Upper lobe of left lung (tissue), 6 donors: ENCODE measurements at regions not wholly inside any gene's neighbourhood (a gene's known extent, or its start where the extent isn't known, plus 50 kb on each side); places are given as distances from the start of the nearest gene placed in this dataset.

Source experiments
- ATAC-seq, 2 donors: fragments of 200-7000 bp; cut with Tn5 transposase; one replicate each; pipeline ENCODE4 v1.9.1; 2022; ENCODE audit warnings: mild to moderate bottlenecking in 2 of 2, moderate library complexity in 2 of 2; ENCODE audit not compliant: low FRiP score in 2 of 2
- DNase-seq, 2 donors: peaks; one replicate each; pipeline ENCODE4 v3.0.0-alpha.2; 2019 to 2020
- H3K27ac ChIP-seq, 4 donors: fragments of 200-600 bp; sonication (generic); one replicate each; pipeline ENCODE4 v1.5.1; 2016 to 2019
- H3K27me3 ChIP-seq, 4 donors: fragments of 200-600 bp; sonication (generic); one replicate each; pipeline ENCODE4 v1.5.1; 2017 to 2019
- H3K36me3 ChIP-seq, 4 donors: fragments of 200-600 bp; sonication (generic); one replicate each; pipeline ENCODE4 v1.5.1; 2016 to 2019
- H3K4me1 ChIP-seq, 4 donors: fragments of 200-600 bp; sonication (generic); one replicate each; pipeline ENCODE4 v1.5.1; 2018 to 2019
- H3K4me3 ChIP-seq, 4 donors: fragments of 200-600 bp; sonication (generic); one replicate each; pipeline ENCODE4 v1.5.1; 2017 to 2019; ENCODE audit warnings: mild to moderate bottlenecking in 2 of 4, moderate library complexity in 1 of 4
- H3K9me3 ChIP-seq, 4 donors: fragments of 200-600 bp; sonication (generic); one replicate each; pipeline ENCODE4 v1.5.1; 2018 to 2019
- EP300 ChIP-seq, 4 donors: sonication (generic); formaldehyde crosslinking; IDR thresholded peaks; one replicate each; pipeline ENCODE4 v1.5.1; 2017; ENCODE audit warnings: antibody characterized with exemption in 4 of 4, control low read depth in 2 of 4
- POLR2A ChIP-seq, 4 donors: fragments of 450-650 bp; IDR thresholded peaks; one replicate each; pipeline ENCODE4 v1.5.1; 2016 to 2017; ENCODE audit warnings: antibody characterized with exemption in 4 of 4, mild to moderate bottlenecking in 2 of 4
- POLR2AphosphoS5 ChIP-seq, 2 donors: sonication (generic); formaldehyde crosslinking; IDR thresholded peaks; one replicate each; pipeline ENCODE4 v1.5.1; 2017; ENCODE audit warnings: antibody characterized with exemption in 2 of 2
- WGBS, 2 donors: methylation state at CpG; one replicate each; pipeline ENCODE4 v1.1.5; 2017 to 2018; 5-methylcytosine and 5-hydroxymethylcytosine counted together
- TF ChIP-seq, protein P1 (sequence below), 6 experiments: fragments of 450-650 bp in 4 of 6; fragments of 200-600 bp in 2 of 6; sonication (generic) in 2 of 6; IDR thresholded peaks; one replicate each; pipeline ENCODE4 v1.5.1; 2016 to 2019; ENCODE audit warnings: antibody characterized with exemption in 6 of 6
- donor health status: DM: no; HTN: no; CAD: no; lungs with moderate emphysema.
- donor health status: DM: no; HTN: yes; CAD: no; lungs with severe emphysema.

DNA sequence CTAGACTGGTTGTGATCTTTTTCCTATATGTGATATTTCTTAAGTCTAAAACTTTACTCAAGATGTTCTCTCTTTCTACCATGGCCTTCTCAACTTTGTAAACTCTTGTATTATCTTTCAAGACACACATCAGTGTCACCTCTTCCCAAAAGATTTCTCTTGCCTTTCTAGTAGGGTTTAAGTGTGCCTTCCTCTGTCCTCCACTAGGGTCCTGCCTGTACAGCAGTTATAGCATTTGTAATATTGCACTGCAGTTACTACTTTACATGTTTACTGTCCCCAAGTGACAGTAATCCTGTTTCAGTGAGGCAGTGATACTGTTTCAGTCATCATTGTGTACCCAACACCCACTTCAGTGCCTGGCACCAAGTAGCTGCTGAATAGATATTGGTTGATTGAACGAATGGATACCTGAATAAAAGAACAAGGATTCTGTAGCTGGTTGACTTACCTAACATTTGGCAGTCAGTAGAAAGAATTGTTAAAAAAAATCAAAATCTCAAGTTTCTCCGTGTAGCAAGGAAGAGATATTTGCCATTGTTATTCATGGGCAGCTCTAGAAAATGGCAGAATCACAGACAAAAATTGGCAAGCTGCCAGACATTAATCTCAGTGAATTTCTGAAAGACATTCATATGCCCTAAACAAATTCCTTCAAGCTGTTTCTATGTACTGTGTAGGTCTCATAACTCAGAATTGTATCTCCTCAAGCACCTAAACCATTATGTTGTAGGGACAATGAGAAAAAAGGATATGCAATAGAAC, 79.4 kb downstream of the RBMXL2 start:
- Histone ChIP-seq H3K4me1 (no peaks in the 10 kb centered on the region), H3K36me3 (no peaks in the 10 kb centered on the region), H3K27me3 (no peaks in the 10 kb centered on the region), H3K4me3 (no peak overlapping the region), H3K27ac (no peak overlapping the region), H3K9me3 (no peaks in the 10 kb centered on the region)
- ATAC-seq (no peak), DNase-seq (no peak)
- 61 to 62% methylated on average over 2 of the region's 2 CpGs for WGBS, 2 donors
- no peak for TF ChIP-seq EP300 (IDR thresholded peaks at IDR 0.05)
- TF ChIP-seq POLR2AphosphoS5 (IDR thresholded peaks at IDR 0.05): no peak
- no peak for TF ChIP-seq POLR2A (IDR thresholded peaks at IDR 0.05)
- TF ChIP-seq, protein P1, sequence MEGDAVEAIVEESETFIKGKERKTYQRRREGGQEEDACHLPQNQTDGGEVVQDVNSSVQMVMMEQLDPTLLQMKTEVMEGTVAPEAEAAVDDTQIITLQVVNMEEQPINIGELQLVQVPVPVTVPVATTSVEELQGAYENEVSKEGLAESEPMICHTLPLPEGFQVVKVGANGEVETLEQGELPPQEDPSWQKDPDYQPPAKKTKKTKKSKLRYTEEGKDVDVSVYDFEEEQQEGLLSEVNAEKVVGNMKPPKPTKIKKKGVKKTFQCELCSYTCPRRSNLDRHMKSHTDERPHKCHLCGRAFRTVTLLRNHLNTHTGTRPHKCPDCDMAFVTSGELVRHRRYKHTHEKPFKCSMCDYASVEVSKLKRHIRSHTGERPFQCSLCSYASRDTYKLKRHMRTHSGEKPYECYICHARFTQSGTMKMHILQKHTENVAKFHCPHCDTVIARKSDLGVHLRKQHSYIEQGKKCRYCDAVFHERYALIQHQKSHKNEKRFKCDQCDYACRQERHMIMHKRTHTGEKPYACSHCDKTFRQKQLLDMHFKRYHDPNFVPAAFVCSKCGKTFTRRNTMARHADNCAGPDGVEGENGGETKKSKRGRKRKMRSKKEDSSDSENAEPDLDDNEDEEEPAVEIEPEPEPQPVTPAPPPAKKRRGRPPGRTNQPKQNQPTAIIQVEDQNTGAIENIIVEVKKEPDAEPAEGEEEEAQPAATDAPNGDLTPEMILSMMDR (IDR thresholded peaks at IDR 0.05): no peak

DNA sequence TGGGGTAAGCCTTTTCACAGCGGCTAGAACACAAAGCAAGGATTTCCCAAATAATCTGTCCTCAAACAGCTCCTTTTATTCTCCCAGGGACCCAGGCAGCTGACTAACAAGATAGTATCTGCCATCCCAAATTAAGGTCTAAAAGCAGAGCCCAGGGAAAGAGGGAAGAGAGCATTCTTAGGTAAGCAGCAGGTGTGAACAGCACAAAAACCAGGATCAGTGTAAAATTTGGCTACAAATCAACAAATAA, 79.9 kb downstream of the RBMXL2 start:
- no peaks in the 10 kb centered on the region for H3K36me3 ChIP-seq
- WGBS, 2 donors: 69 to 82% methylated on average over 1 of the region's 1 CpG
- H3K4me1 ChIP-seq: no peaks in the 10 kb centered on the region
- TF ChIP-seq POLR2A (IDR thresholded peaks at IDR 0.05) (no peak), POLR2AphosphoS5 (IDR thresholded peaks at IDR 0.05) (no peak), EP300 (IDR thresholded peaks at IDR 0.05) (no peak)
- TF ChIP-seq, protein P1 (IDR thresholded peaks at IDR 0.05): no peak
- DNase-seq: no peak
- H3K27me3 ChIP-seq: no peaks in the 10 kb centered on the region
- no peak for ATAC-seq
- no peaks in the 10 kb centered on the region for H3K9me3 ChIP-seq
- no peak overlapping the region for H3K27ac ChIP-seq
- no peak overlapping the region for H3K4me3 ChIP-seq

DNA sequence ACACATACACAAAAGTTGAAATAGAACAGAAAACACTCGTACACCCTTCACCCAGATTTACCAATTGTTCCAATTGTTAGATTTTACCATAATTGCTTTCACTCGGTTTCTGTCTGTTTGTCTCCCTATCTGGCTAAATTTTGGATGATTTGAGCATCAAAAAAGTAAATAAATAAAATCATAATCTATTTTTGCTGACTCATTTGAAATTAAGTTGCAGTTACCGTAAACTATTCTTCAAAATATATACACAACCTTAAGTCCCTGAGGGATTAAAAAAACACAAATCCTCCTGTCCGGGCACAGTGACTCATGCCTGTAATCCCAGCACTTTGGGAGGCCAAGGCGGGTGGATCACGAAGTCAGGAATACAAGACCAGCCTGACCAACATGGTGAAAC, 81.3 kb upstream of the SYT9 start:
- Histone ChIP-seq H3K36me3 (no peaks in the 10 kb centered on the region), H3K4me1 (no peaks in the 10 kb centered on the region), H3K27me3 (no peaks in the 10 kb centered on the region), H3K9me3 (no peaks in the 10 kb centered on the region), H3K27ac (no peak overlapping the region), H3K4me3 (no peak overlapping the region)
- no peak for TF ChIP-seq POLR2A (IDR thresholded peaks at IDR 0.05)
- TF ChIP-seq EP300 (IDR thresholded peaks at IDR 0.05): no peak
- TF ChIP-seq POLR2AphosphoS5 (IDR thresholded peaks at IDR 0.05): no peak
- TF ChIP-seq, protein P1 (IDR thresholded peaks at IDR 0.05): no peak
- 74 to 88% methylated on average over 6 of the region's 6 CpGs for WGBS, 2 donors
- DNase-seq: no peak
- ATAC-seq: no peak

DNA sequence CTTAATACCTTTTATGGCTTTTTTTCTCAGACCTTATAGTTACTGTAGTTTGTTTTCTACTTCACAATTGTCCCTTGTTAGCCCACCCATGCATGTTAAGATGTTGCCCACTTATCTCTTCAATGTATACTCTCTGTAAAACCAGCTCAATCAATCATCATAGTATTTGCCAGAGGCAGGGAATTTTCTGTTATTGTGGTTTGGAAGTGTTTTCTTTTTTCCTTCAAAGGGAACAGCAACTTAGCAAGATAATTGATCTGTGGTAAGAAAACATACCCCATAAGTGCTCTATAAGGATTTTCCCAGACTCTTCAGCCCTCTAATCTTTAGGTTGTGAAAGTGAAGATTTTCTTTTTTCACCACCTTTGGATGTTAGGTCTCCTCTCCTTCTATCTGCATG, 76.7 kb upstream of the SYT9 start:
- no peak for ATAC-seq
- no peaks in the 10 kb centered on the region for H3K36me3 ChIP-seq
- H3K27ac ChIP-seq: no peak overlapping the region
- no peaks in the 10 kb centered on the region for H3K27me3 ChIP-seq
- no peak overlapping the region for H3K4me3 ChIP-seq
- TF ChIP-seq POLR2A (IDR thresholded peaks at IDR 0.05): no peak
- TF ChIP-seq EP300 (IDR thresholded peaks at IDR 0.05): no peak
- TF ChIP-seq POLR2AphosphoS5 (IDR thresholded peaks at IDR 0.05): no peak
- TF ChIP-seq, protein P1 (IDR thresholded peaks at IDR 0.05): no peak
- H3K9me3 ChIP-seq: no peaks in the 10 kb centered on the region
- no peak for DNase-seq
- no peaks in the 10 kb centered on the region for H3K4me1 ChIP-seq

DNA sequence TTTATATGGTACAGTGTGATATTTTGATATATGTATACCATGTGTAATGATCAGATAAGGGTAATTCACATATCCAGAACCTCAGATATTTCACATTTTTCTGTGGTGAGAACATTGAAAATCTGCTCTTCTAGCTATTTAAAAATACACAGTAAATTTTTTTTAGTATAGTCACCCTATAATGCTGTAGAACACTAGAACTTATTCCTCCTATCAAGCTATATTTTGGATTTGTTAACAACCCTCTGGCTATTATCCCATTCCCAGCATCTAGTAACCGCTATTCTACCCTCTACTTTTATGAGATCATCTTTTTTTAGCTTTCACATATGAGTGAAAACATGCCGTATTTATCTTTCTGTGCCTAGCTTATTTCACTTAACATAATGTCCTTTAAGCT, 65.5 kb upstream of the SYT9 start:
- TF ChIP-seq POLR2AphosphoS5 (IDR thresholded peaks at IDR 0.05) (no peak), POLR2A (IDR thresholded peaks at IDR 0.05) (no peak), EP300 (IDR thresholded peaks at IDR 0.05) (no peak)
- TF ChIP-seq, protein P1 (IDR thresholded peaks at IDR 0.05): no peak
- 61 to 76% methylated on average over 2 of the region's 2 CpGs for WGBS, 2 donors
- Histone ChIP-seq H3K9me3 (no peaks in the 10 kb centered on the region), H3K4me1 (no peaks in the 10 kb centered on the region), H3K27ac (no peak overlapping the region), H3K27me3 (no peaks in the 10 kb centered on the region), H3K36me3 (no peaks in the 10 kb centered on the region), H3K4me3 (no peak overlapping the region)
- ATAC-seq (no peak), DNase-seq (no peak)
